ENCODE measurements at regions not wholly inside any gene's neighbourhood (a gene's known extent, or its start where the extent isn't known, plus 50 kb on each side); places are given as distances from the start of the nearest gene placed in this dataset.

- no peak for DNase-seq
These were observed 796.0 kb downstream of the SLC16A7 start for GRCh38 chr12:60391791-60392190.

DNA sequence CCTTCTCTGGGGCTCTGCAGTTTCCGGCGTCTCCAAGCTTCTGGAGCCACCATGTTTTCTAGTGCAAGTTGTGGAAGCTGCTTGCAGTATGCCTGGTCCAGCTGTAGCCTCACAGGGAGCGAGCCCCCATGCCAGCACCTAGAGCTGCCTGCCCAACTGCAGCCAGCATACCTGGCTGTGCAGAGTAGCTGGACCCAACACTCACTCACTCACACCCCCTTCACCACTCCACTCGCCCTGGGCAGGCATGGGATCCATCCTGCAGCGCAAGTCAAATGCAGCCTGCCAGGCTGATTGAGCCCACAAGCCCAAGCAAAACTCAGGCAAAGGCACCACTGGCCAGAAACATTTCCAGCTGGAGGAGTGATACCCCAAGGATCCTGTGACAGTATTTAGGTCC lies 797.3 kb downstream of the SLC16A7 start:
- DNase-seq, result no peak

- no peak for DNase-seq
These were observed 798.8 kb downstream of the SLC16A7 start for GRCh38 chr12:60394665-60395064.

DNA sequence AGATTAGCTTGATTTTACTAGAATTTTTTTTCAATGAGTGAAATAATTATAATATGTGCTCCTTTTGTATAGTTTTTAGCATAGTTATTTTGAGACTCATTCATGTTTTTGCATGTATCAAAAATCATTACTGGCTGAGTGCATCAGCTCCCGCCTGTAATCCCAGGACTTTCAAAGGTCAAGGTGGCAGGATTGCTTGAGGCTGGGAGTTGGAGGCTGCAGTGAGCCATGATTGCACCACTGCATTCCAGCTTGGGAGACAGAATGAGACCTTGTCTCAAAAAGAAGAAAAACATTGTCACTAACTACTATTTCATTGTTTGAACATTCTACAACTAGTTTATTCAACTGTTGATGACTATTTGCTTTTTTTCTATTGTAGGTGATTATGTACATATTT lies 802.7 kb downstream of the SLC16A7 start:
- no peak for DNase-seq

- no peak for DNase-seq
These were observed 803.2 kb downstream of the SLC16A7 start for GRCh38 chr12:60399064-60399463.

- DNase-seq, result no peak
These were observed 807.2 kb downstream of the SLC16A7 start for GRCh38 chr12:60402996-60403395.

- DNase-seq, result no peak
These were observed 819.5 kb downstream of the SLC16A7 start for GRCh38 chr12:60415351-60415750.

DNA sequence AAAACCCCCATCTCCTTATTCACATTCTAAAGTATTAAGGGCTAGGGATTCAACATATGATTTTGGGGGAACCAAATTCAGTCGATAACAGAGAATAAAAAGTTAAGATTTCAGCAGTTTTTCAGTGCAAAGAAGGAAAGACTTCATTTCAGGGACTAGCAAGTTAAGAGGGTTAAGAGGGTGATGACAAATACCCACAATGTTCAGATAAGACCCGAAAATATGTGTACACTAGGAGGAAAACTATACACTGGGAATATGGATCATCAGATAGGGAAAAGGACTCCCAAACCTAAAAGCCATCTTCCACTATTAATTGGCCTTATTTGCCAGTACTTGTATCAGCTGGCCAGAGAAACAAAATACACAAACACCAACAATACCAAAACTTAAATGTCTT lies 824.2 kb downstream of the SLC16A7 start:
- DNase-seq, result no peak

DNA sequence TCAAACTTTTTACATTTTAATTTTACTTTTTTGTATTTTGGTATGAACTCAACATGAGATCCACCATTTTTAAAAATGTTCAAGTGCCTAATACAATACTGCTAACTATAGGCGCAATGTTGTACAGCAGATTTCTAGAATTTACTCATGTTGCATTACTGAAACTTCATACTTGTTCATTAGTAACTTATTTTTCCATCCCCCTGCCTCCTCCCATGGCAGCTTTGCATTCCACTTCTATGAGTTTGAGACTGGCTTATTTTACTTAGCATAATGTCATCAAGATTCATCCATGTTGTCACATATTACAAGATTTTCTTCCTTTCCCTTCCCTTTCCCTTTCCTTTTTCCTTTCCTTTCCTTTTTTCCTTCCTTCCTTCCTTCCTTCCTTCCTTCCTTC lies 825.9 kb downstream of the SLC16A7 start:
- no peak for DNase-seq

DNA sequence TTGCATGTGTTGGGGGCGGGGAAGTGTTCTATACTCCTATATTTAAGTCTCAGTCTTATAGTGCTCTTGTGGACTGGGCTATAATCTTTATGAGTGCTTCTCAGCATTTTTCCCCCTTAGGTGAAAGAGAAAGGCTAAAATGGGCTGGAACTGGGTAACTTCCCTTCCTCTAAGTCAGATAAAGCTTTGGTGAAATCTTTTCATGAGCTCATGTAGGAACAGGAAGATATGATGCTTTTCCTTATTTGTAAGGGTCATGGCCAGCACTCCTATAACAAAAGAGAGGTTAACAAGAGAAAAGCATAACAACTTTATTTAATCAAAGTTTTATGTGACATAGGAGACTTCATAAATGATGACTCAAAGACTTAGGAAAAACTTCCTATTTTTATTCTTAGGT lies 841.5 kb downstream of the SLC16A7 start:
- no peak for DNase-seq

DNA sequence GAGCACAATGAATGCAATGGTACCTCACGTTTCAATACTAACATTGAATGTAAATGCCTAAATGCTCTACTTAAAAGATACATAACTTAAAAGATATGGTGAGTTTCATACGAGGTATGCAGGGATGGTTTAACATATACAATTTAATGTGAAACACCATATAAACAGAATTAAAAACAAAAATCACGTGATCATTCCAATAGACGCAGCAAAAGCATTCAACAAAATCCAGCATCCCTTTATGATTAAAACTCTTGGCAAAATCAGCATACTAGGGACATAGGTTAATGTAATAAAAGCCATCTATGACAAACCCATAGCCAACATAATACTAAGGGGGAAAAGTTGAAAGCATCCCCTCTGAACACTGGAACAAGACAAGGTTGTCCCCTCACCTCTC lies 845.7 kb downstream of the SLC16A7 start:
- no peak for DNase-seq

DNA sequence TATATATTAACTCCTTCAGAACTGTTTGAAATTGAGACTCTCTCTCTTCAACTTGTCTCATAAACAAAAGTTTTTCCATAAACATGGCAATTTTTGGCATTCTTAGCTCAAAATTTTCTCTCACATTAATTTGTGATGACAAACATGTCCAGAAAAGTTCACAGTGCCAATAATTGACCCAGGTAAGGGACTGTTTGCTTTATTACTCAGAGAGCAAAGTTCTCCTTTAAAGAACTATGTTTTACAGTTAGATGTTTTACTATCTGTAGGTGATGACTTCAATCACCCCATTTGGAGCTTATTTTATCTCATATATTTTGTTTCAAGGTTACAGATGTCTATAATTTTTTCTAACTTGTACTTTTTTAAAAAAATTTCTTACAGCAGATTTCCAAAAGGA lies 855.6 kb downstream of the SLC16A7 start:
- DNase-seq, result no peak

- no peak for DNase-seq
These were observed 869.2 kb downstream of the SLC16A7 start for GRCh38 chr12:60465060-60465459.

DNA sequence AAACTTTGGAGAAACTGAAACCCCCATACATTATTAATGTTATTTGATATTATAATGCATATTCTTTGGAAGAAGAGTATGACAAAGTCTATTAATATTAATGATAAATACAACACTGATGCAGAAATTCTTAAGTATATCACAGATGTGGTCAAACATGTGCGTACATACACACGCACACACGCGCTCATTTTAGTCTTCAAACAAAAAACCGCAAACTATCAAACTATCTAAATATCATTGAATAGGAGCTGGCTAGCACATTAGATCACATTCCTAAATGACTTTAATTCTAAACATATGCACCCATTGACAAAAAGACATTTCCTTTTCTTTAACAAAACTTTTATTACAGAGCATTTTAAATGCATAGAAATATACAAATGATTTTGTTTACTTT lies 872.7 kb downstream of the SLC16A7 start:
- no peak for DNase-seq

DNA sequence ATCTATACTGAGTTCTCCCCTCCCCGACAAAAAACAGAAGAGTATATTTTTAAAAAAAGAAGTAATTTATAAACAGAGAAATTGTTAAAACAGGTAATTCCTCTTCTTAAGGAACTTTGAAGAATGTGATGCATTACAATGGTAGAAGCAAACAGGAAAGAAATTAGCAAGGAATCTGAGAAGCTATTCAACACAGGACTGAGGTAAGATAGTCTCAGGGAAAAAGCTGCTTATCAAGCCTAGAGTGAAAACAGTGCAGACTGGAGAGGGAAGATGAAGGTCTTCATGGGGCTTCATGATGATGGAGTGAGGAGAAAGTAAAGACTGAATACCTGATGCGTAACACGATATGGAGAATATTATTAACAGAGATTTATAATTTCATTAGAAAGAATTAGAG lies 880.0 kb downstream of the SLC16A7 start:
- DNase-seq, result no peak

DNA sequence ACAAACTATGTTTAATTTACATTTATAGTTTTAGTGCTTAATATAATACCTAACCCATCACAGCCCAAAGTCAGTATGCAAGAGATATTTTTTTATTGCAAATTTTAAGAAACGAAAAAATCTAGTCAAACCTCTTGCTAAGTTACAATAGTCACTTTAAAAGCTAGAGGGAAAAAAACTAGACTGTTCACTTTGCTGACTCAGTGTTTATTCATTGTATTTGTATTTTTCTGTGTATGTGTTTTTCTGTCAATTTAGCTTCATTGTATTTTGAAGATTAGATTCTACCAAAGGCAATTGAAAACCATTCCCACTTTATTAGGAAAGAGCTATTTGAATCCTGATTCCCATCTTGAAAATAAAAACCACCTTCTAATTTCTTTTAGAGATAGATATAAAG lies 891.5 kb downstream of the SLC16A7 start:
- no peak for DNase-seq

- DNase-seq, result no peak
These were observed 893.2 kb downstream of the SLC16A7 start for GRCh38 chr12:60489071-60489470.

- peak; percentile 55 for DNase-seq
These were observed 898.4 kb downstream of the SLC16A7 start for GRCh38 chr12:60494244-60494643.

DNA sequence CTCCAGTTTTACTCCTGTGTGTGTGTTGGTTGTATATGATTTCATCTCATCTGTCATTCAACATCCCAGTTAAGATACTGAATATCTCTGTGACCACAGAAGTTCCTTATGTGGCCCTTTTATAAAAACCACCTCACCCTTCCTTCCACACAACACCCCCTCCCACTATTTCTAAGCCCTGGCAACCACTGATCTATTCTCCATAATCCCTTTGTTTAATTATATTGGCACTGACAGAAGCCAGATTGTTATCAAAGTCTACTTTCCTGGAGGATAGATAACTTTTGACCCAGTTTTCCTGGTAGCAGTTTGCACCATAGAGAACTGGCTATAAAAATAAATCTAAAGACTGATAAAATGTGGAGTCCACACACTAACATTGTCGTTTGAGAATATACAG lies 902.8 kb downstream of the SLC16A7 start:
- DNase-seq, result no peak

DNA sequence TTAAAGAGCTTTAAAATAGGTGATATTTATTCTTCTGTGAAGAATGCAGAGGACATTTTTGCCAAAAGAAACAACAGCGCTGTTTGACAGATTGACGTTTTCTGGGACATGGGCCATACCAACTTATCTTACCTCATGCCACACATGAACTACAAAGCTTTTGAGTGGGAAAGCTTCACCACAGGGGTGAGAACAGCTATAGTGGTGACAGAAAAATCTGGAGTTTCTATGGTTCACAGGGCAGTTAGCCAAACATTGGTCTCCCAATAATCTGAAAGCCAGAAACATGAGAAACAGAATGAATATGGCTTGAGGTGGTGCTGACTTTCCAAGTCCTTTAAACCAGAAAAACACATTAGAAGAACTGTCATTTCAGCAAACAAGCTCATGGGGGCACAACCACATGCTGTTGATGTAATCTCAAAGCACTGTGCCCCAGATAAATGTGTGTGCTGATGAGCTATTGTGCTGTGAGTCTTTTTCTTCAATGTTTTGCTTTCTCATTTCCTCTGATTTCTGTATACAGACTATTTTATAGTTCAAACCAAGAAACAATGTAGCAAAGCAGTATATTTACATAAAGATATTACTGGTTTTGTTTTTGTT lies 905.4 kb downstream of the SLC16A7 start:
- peak; percentile 3 for DNase-seq

DNA sequence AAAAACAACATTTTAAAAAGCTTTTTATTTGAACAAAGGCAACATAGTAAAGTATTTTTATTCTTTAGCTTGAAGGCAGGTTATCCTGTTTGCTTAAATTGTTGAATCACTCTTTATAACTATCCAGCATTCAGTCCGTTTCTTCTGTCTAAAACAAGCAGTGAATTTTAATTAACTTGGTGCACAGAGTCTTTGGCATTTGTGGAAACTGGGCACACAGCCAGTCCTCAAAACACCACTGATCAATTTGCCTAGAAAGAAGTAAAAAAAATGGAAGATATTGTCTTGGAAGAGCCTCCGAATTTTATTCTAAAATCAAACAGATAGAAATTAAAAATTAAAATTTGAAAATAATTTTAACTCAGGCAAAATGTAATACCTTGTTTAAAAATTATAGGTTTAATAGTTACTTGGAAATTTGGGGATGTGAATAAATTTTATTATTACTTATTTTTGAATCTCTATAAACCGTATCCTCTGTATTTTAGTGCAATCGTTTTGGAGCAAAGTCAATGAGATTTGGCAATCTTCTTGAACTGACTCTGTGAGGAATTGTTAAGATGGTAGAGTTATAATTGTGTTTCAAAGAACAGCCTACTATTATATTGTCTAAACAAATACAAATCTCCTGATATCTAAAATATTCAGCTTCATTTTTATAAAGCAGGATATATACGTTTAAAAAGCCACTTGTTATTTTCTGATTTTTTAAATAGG lies 927.0 kb downstream of the SLC16A7 start:
- DNase-seq, result no peak

DNA sequence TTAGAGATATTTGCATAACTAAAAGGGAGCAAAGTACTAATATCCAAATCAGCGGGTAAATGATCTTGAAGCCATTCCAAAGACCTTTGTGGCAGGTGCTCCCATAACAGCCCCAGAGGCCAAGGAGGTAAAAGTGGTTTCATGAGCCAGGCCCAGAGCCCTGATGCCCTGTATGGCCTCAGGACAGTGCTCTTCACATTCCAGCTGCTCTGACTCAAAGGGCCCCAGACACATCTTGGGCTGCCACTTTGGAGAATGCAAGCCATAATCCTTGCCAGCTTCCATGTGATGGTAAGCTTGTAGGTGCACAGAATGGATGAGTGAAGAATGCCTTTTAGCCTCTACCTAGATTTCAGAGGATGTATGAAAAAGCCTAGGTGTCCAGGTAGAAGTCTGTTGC lies 933.4 kb downstream of the SLC16A7 start:
- DNase-seq, result no peak

- DNase-seq, result no peak
These were observed 933.9 kb downstream of the SLC16A7 start for GRCh38 chr12:60529723-60530122.

GRCh38 chr12:60535363-60535762 lies 939.5 kb downstream of the SLC16A7 start:
- DNase-seq, result no peak

DNA sequence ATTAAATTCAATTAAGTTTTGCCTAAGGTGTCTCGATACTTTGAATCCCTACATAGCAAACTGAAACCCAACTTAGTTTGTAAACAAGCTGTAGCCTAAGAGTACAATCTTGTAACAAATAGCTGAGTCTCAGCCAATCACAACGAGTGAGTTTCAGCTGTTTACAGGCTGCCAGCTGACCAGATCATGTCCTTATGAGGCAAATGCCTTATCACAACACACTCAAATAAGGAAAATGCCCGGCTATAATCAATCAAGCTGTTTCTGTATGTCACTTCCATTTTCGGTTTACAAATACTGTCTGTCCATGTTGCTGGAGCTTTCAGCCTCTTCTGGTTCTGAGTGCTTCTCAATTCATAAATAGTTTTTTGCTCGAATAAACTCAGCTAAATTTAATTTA lies 943.8 kb downstream of the SLC16A7 start:
- no peak for DNase-seq
